D341Med (cell line): ENCODE measurements at regions not wholly inside any gene's neighbourhood (a gene's known extent, or its start where the extent isn't known, plus 50 kb on each side); places are given as distances from the start of the nearest gene placed in this dataset.
A peak's percentile ranks its signal among the peaks of the same experiment; 100 is the strongest.
"Not testable (repeated sequence)": the region's sequence is repeated elsewhere in the genome, so short reads cannot be mapped to it uniquely, and the experiment has no call there.

ENCODE experiments used
- DNase-seq: peaks from one replicate; pipeline ENCODE4 v3.0.0; 2012; ENCODE audit warnings: low spot score

GRCh38 chr22:49392841-49393510 lies 434.7 kb downstream of the BRD1 start:
- no peak for DNase-seq

GRCh38 chr22:49392247-49392646 lies 435.4 kb downstream of the BRD1 start:
- DNase-seq, result no peak

- DNase-seq, result no peak
Measured at GRCh38 chr22:49391436-49391835, 436.2 kb downstream of the BRD1 start.

- DNase-seq, result no peak
Measured at GRCh38 chr22:49390954-49391353, 436.7 kb downstream of the BRD1 start.

GRCh38 chr22:49383909-49384308 lies 443.8 kb downstream of the BRD1 start:
- not testable (repeated sequence) for DNase-seq

GRCh38 chr22:49382451-49382735 lies 445.3 kb downstream of the BRD1 start:
- DNase-seq, result no peak

- no peak for DNase-seq
Measured at GRCh38 chr22:49381595-49382450, 445.9 kb downstream of the BRD1 start.

GRCh38 chr22:49380828-49381114 lies 446.9 kb downstream of the BRD1 start:
- DNase-seq, result no peak

GRCh38 chr22:49380095-49380827 lies 447.4 kb downstream of the BRD1 start:
- no peak for DNase-seq

- DNase-seq, result no peak
Measured at GRCh38 chr22:49377306-49377705, 450.4 kb downstream of the BRD1 start.

GRCh38 chr22:49373801-49374226 lies 453.9 kb downstream of the BRD1 start:
- DNase-seq, result peak; percentile 18

- no peak for DNase-seq
Measured at GRCh38 chr22:49373289-49373666, 454.4 kb downstream of the BRD1 start.

- peak; percentile 15 for DNase-seq
Measured at GRCh38 chr22:49372530-49373288, 455.0 kb downstream of the BRD1 start.

GRCh38 chr22:49372111-49372529 lies 455.6 kb downstream of the BRD1 start:
- DNase-seq, result no peak

- DNase-seq, result no peak
Measured at GRCh38 chr22:49371325-49372110, 456.2 kb downstream of the BRD1 start.

- DNase-seq, result no peak
Measured at GRCh38 chr22:49370627-49371301, 456.9 kb downstream of the BRD1 start.

- DNase-seq, result no peak
Measured at GRCh38 chr22:49369726-49370626, 457.7 kb downstream of the BRD1 start.

GRCh38 chr22:49368976-49369725 lies 458.5 kb downstream of the BRD1 start:
- DNase-seq, result no peak
